HFFc6 (cell line): ENCODE measurements at regions not wholly inside any gene's neighbourhood (a gene's known extent, or its start where the extent isn't known, plus 50 kb on each side); places are given as distances from the start of the nearest gene placed in this dataset.

Source experiments
- DNase-seq: peaks from one replicate; pipeline ENCODE4 v3.0.0-alpha.2; 2018
- H3K27ac Mint-ChIP-seq: 2 replicates; pipeline ENCODE4 v1.8.0; 2020; ENCODE audit warnings: mild to moderate bottlenecking, mixed read lengths
- H3K27me3 Mint-ChIP-seq: 2 replicates; pipeline ENCODE4 v1.8.0; 2021; ENCODE audit warnings: mild to moderate bottlenecking, moderate library complexity, mixed read lengths; ENCODE audit not compliant: insufficient read depth
- H3K36me3 Mint-ChIP-seq: 2 replicates; pipeline ENCODE4 v1.8.0; 2021; ENCODE audit warnings: low read depth, mixed read lengths
- H3K4me1 Mint-ChIP-seq: 2 replicates; pipeline ENCODE4 v1.8.0; 2020; ENCODE audit warnings: low read depth, mixed read lengths
- H3K4me3 Mint-ChIP-seq: 2 replicates; pipeline ENCODE4 v1.8.0; 2020; ENCODE audit warnings: mild to moderate bottlenecking, moderate library complexity, mixed read lengths
- H3K9me3 Mint-ChIP-seq: 2 replicates; pipeline ENCODE4 v1.8.0; 2020; ENCODE audit warnings: mild to moderate bottlenecking, mixed read lengths
- CTCF ChIP-seq: fragments of 200-600 bp; sonication (generic); IDR thresholded peaks from 2 replicates; pipeline ENCODE4 v1.5.0; 2021; ENCODE audit warnings: antibody characterized with exemption, mild to moderate bottlenecking

GRCh38 chr2:75424936-75425619, 135.7 kb downstream of the EVA1A start:
- Mint-ChIP-seq H3K27ac (no peak overlapping the region), H3K4me1 (peaks cover 7% of the 10 kb centered on the region), H3K4me3 (no peak overlapping the region), H3K36me3 (no peaks in the 10 kb centered on the region), H3K9me3 (no peaks in the 10 kb centered on the region), H3K27me3 (peaks cover 24% of the 10 kb centered on the region)
- DNase-seq = peak; percentile 19
- TF ChIP-seq CTCF = peak; percentile 56

- H3K9me3 Mint-ChIP-seq = no peaks in the 10 kb centered on the region
- no peak for DNase-seq
- H3K4me1 Mint-ChIP-seq = peaks cover 7% of the 10 kb centered on the region
- H3K36me3 Mint-ChIP-seq = no peaks in the 10 kb centered on the region
- TF ChIP-seq CTCF = no peak
- H3K27ac Mint-ChIP-seq = no peak overlapping the region
- no peak overlapping the region for H3K4me3 Mint-ChIP-seq
- H3K27me3 Mint-ChIP-seq = peaks cover 24% of the 10 kb centered on the region
These were observed 138.8 kb downstream of the EVA1A start for GRCh38 chr2:75421986-75422385.

DNA sequence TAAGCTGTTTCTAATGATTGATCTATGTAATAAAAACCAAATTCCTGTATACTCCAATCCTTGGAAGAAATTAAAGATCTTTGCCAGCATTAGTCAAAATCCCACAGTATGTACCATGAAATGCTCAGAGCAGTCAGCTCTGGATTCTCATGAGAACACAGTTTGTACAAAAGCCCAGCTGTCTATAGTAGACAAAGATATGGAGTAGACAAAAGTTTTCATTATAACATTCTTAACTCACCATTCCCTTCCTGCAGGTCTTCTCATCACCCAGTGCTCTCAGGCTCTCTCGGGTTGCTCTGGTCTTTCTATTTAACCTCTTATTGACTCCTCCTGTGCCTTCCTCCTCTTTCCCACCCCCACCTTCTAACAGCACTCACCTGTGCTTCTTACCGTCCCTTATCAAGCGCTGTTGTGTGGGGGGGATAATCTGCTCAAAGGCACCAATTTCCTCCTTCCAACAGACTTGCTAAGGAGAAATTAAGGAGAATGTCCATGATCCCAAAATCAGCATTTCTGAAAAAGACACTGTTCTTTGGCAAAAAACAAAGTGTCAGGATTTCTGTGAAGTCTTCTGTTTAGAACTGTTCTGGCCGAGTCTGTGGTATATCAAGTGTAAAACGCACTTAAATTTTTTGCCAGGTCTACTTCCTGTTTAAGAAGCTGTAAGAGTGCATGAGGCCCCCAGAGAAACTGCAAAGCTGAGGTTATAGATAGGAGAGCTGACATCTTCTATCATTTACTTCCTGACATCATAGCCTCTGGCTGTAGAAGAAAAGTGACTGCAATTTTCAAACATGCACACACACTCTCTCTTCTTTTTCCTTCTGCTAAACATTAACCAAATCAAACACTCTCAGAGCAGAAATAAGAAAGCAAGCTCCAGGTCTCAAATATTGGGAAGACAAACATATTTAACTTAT, 144.1 kb downstream of the EVA1A start:
- H3K4me3 Mint-ChIP-seq = no peak overlapping the region
- H3K27ac Mint-ChIP-seq = no peak overlapping the region
- no peak for DNase-seq
- no peaks in the 10 kb centered on the region for H3K9me3 Mint-ChIP-seq
- no peaks in the 10 kb centered on the region for H3K36me3 Mint-ChIP-seq
- peaks cover 29% of the 10 kb centered on the region for H3K27me3 Mint-ChIP-seq
- no peak for TF ChIP-seq CTCF
- H3K4me1 Mint-ChIP-seq = no peaks in the 10 kb centered on the region

- Mint-ChIP-seq H3K36me3 (no peaks in the 10 kb centered on the region; the same call in 1 of the 2 replicates), H3K4me1 (no peaks in the 10 kb centered on the region), H3K9me3 (peaks cover 2% of the 10 kb centered on the region; the same call in 1 of the 2 replicates), H3K4me3 (no peak overlapping the region), H3K27ac (no peak overlapping the region), H3K27me3 (peaks cover 27% of the 10 kb centered on the region)
- no peak for DNase-seq
- no peak for TF ChIP-seq CTCF
These were observed 145.0 kb downstream of the EVA1A start for GRCh38 chr2:75415731-75416130.

GRCh38 chr2:75415111-75415626, 145.6 kb downstream of the EVA1A start:
- Mint-ChIP-seq H3K4me3 (no peak overlapping the region), H3K36me3 (peaks cover 4% of the 10 kb centered on the region; the same call in 1 of the 2 replicates), H3K27me3 (peaks cover 27% of the 10 kb centered on the region), H3K9me3 (peaks cover 7% of the 10 kb centered on the region; the same call in 1 of the 2 replicates), H3K27ac (no peak overlapping the region), H3K4me1 (no peaks in the 10 kb centered on the region)
- DNase-seq = no peak
- no peak for TF ChIP-seq CTCF
